Fibroblast of skin of back (primary cell): ENCODE measurements at regions not wholly inside any gene's neighbourhood (a gene's known extent, or its start where the extent isn't known, plus 50 kb on each side); places are given as distances from the start of the nearest gene placed in this dataset.

Source experiments
- DNase-seq: peaks from one replicate; pipeline ENCODE4 v3.0.0-alpha.2; 2013

- DNase-seq: peak; percentile 71
Observed at GRCh38 chr2:150609831-150610582, 122.5 kb upstream of the RND3 start.

GRCh38 chr2:150608341-150608740 is 120.9 kb upstream of the RND3 start:
- DNase-seq: no peak

- DNase-seq: no peak
Observed at GRCh38 chr2:150607390-150607811, 119.9 kb upstream of the RND3 start.

GRCh38 chr2:150606380-150607060 is 119.1 kb upstream of the RND3 start:
- no peak for DNase-seq

- no peak for DNase-seq
Observed at GRCh38 chr2:150605664-150606063, 118.2 kb upstream of the RND3 start.

- DNase-seq: peak; percentile 90
Observed at GRCh38 chr2:150601280-150602038, 114.0 kb upstream of the RND3 start.

GRCh38 chr2:150599889-150600288 is 112.4 kb upstream of the RND3 start:
- no peak for DNase-seq

- DNase-seq: no peak
Observed at GRCh38 chr2:150598383-150598782, 110.9 kb upstream of the RND3 start.

- peak; percentile 95 for DNase-seq
Observed at GRCh38 chr2:150595803-150596470, 108.5 kb upstream of the RND3 start.

GRCh38 chr2:150594299-150594698 is 106.8 kb upstream of the RND3 start:
- no peak for DNase-seq

- DNase-seq: peak; percentile 82
Observed at GRCh38 chr2:150591496-150592285, 104.2 kb upstream of the RND3 start.

GRCh38 chr2:150589681-150590080 is 102.2 kb upstream of the RND3 start:
- DNase-seq: no peak

- DNase-seq: no peak
Observed at GRCh38 chr2:150588506-150588870, 101.0 kb upstream of the RND3 start.

GRCh38 chr2:150587547-150588505 is 100.4 kb upstream of the RND3 start:
- DNase-seq: peak; percentile 52

- peak; percentile 62 for DNase-seq
Observed at GRCh38 chr2:150586858-150587257, 99.4 kb upstream of the RND3 start.

GRCh38 chr2:150585221-150585971 is 97.9 kb upstream of the RND3 start:
- peak; percentile 81 for DNase-seq

GRCh38 chr2:150584081-150584480 is 96.6 kb upstream of the RND3 start:
- no peak for DNase-seq

GRCh38 chr2:150581717-150582472 is 94.4 kb upstream of the RND3 start:
- DNase-seq: no peak

GRCh38 chr2:150578481-150578880 is 91.0 kb upstream of the RND3 start:
- no peak for DNase-seq
